CMK (cell line): ENCODE measurements at regions not wholly inside any gene's neighbourhood (a gene's known extent, or its start where the extent isn't known, plus 50 kb on each side); places are given as distances from the start of the nearest gene placed in this dataset.
"Not testable (repeated sequence)": the region's sequence is repeated elsewhere in the genome, so short reads cannot be mapped to it uniquely, and the experiment has no call there.

Experiments used
- DNase-seq: peaks from one replicate; pipeline ENCODE4 v3.0.0-alpha.2; 2010; ENCODE audit warnings: low read depth

GRCh38 chr4:57412259-57413054 is 302.3 kb upstream of the IGFBP7 start:
- no peak for DNase-seq

- no peak for DNase-seq
Measured at GRCh38 chr4:57410331-57411052, 300.3 kb upstream of the IGFBP7 start.

GRCh38 chr4:57405359-57405758 is 295.2 kb upstream of the IGFBP7 start:
- DNase-seq: no peak

GRCh38 chr4:57404483-57404882 is 294.3 kb upstream of the IGFBP7 start:
- no peak for DNase-seq

- DNase-seq: no peak
Measured at GRCh38 chr4:57403591-57403990, 293.4 kb upstream of the IGFBP7 start.

GRCh38 chr4:57401586-57401985 is 291.4 kb upstream of the IGFBP7 start:
- no peak for DNase-seq

- no peak for DNase-seq
Measured at GRCh38 chr4:57378766-57379165, 268.6 kb upstream of the IGFBP7 start.

- no peak for DNase-seq
Measured at GRCh38 chr4:57374866-57375595, 264.8 kb upstream of the IGFBP7 start.

- no peak for DNase-seq
Measured at GRCh38 chr4:57373991-57374390, 263.8 kb upstream of the IGFBP7 start.

GRCh38 chr4:57371671-57372070 is 261.5 kb upstream of the IGFBP7 start:
- DNase-seq: no peak

- DNase-seq: no peak
Measured at GRCh38 chr4:57370691-57371090, 260.5 kb upstream of the IGFBP7 start.

GRCh38 chr4:57369446-57369845 is 259.3 kb upstream of the IGFBP7 start:
- DNase-seq: no peak

GRCh38 chr4:57364255-57364654 is 254.1 kb upstream of the IGFBP7 start:
- DNase-seq: no peak

- DNase-seq: no peak
Measured at GRCh38 chr4:57363346-57363745, 253.2 kb upstream of the IGFBP7 start.

GRCh38 chr4:57360681-57361080 is 250.5 kb upstream of the IGFBP7 start:
- no peak for DNase-seq

- no peak for DNase-seq
Measured at GRCh38 chr4:57355101-57355665, 245.0 kb upstream of the IGFBP7 start.

- no peak for DNase-seq
Measured at GRCh38 chr4:57351731-57352130, 241.5 kb upstream of the IGFBP7 start.

GRCh38 chr4:57344296-57344695 is 234.1 kb upstream of the IGFBP7 start:
- DNase-seq: no peak

- no peak for DNase-seq
Measured at GRCh38 chr4:57342411-57342810, 232.2 kb upstream of the IGFBP7 start.

GRCh38 chr4:57338861-57339260 is 228.7 kb upstream of the IGFBP7 start:
- DNase-seq: not testable (repeated sequence)

GRCh38 chr4:57333684-57334083 is 223.5 kb upstream of the IGFBP7 start:
- DNase-seq: no peak

GRCh38 chr4:57331959-57332358 is 221.8 kb upstream of the IGFBP7 start:
- no peak for DNase-seq

GRCh38 chr4:57329279-57329678 is 219.1 kb upstream of the IGFBP7 start:
- no peak for DNase-seq
